ENCODE measurements at regions not wholly inside any gene's neighbourhood (a gene's known extent, or its start where the extent isn't known, plus 50 kb on each side); places are given as distances from the start of the nearest gene placed in this dataset.

DNA sequence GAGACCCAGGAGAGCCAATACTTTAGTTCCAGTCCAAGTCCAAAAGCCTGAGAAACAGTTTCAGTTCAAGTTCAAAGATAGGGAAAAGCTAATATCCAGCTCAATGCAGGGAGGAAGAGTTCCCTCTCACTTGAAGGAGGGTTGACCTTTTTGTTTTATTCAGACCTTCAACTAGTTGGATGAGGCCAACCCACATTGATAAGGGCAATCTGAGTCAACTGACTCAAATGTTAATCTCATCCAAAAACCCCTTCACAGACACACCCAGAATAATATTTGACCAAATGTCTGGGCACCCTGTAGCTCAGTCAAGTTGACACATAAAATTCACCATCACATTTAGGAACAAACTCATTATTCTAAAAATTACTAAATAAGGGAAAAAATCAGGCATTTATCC is 246.8 kb downstream of the METTL4 start:
- TF ChIP-seq ZNF274 (IDR thresholded peaks at IDR 0.05; ENCODE audit: low read depth, low read length) (no peak), YY1 (IDR thresholded peaks at IDR 0.05; ENCODE audit: insufficient read depth, insufficient read length) (no peak)

Data from NT2/D1 (cell line).